SW 1271 (cell line): ENCODE measurements at regions not wholly inside any gene's neighbourhood (a gene's known extent, or its start where the extent isn't known, plus 50 kb on each side); places are given as distances from the start of the nearest gene placed in this dataset.
"Not testable (repeated sequence)": the region's sequence is repeated elsewhere in the genome, so short reads cannot be mapped to it uniquely, and the experiment has no call there.

Source experiments
- DNase-seq, 2 experiments: peaks; one replicate each; lab custom pipeline; 2025; lab: John Stamatoyannopoulos, UW

DNA sequence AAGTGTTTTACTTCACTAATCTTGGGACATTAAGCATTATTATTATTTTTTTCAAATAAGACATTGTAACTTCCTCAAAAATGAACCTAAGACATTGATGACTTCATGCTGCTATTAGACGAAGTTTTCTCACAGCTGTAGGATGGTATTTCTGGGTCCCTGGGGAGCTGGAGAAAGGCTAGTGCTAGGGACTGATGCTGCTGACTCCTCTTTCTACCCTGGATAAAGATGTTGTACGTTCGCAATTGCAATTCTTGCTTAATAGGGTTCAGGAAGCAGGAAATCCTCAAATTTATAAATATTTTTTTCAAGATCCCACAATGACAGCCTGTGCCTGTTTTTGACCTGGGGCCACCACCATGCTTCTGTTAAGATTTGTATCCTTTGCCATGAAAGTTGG lies 526.0 kb downstream of the CCSER2 start:
- no peak for DNase-seq

GRCh38 chr10:84860855-84861254 lies 532.5 kb downstream of the CCSER2 start:
- no peak for DNase-seq

DNA sequence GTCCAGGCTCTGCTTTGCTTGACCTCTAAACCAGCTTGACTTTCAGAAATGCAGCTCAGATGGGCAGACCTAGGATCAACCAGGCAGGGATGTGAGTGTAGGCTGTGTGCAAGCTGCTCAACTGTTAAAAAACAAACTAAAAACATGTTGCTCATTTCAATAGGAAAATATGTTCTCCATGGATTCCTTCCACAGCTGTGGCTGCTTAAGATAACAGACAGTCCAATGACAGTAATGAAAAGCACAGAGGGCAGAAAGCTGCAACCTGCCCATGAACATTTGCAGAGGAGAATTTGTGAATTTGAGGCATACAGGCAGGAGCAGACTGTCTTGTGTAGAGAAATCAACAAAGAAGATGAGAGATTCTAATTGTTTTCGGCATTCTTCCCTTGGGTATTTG lies 534.2 kb downstream of the CCSER2 start:
- DNase-seq: no peak

- no peak for DNase-seq
Observed at GRCh38 chr10:84863675-84864074, 535.3 kb downstream of the CCSER2 start.

- no peak for DNase-seq
Observed at GRCh38 chr10:84876116-84876999, 548.0 kb downstream of the CCSER2 start.

- no peak for DNase-seq
Observed at GRCh38 chr10:84879991-84880390, 551.6 kb downstream of the CCSER2 start.

- not testable (repeated sequence) for DNase-seq
Observed at GRCh38 chr10:84881696-84882095, 553.3 kb downstream of the CCSER2 start.

GRCh38 chr10:84890706-84891105 lies 562.3 kb downstream of the CCSER2 start:
- DNase-seq: no peak

DNA sequence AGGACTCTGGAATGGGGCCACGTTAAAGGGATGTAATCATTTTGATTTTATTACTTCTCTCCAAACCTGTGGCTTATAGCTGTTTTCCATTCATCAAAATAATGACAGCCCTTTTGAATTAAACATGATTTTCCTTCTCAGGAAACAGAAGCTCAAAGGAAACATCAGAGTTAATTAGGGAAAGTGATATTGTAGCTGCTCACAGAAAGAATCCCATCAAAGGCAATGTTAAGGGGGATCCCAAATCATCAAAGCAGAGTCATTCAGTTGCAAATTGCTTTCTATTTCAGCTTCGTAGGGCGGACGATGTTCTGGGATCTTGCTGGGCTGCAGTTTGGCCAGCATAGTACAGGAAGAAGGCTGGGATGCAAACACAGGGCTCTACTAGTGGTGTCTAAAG lies 563.2 kb downstream of the CCSER2 start:
- no peak for DNase-seq

GRCh38 chr10:84895541-84895940 lies 567.2 kb downstream of the CCSER2 start:
- no peak for DNase-seq

- no peak for DNase-seq
Observed at GRCh38 chr10:84896909-84897308, 568.5 kb downstream of the CCSER2 start.

GRCh38 chr10:84899268-84899667 lies 570.9 kb downstream of the CCSER2 start:
- no peak for DNase-seq

- no peak for DNase-seq
Observed at GRCh38 chr10:84900141-84900540, 571.8 kb downstream of the CCSER2 start.

DNA sequence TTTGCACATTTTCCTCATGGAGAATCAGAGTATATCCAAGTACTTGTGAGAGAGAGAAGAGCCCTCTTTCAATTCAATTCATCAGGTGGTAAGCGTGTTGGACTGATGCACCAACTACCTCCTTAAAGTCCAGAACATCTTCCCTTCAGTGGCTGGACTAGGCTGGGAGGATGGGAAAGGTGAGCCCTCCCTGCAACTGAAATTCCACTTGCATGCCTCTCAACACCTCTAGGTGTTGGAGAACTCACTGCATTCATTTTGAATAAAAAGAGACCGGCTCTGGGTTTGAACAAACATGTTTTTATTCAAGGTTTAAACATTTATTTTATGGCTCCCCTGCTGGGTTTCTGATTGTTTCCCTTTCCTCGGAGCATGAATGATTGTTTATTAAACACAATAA lies 573.5 kb downstream of the CCSER2 start:
- DNase-seq: no peak

GRCh38 chr10:84902553-84902952 lies 574.2 kb downstream of the CCSER2 start:
- no peak for DNase-seq

GRCh38 chr10:84903320-84903719 lies 574.9 kb downstream of the CCSER2 start:
- no peak for DNase-seq

DNA sequence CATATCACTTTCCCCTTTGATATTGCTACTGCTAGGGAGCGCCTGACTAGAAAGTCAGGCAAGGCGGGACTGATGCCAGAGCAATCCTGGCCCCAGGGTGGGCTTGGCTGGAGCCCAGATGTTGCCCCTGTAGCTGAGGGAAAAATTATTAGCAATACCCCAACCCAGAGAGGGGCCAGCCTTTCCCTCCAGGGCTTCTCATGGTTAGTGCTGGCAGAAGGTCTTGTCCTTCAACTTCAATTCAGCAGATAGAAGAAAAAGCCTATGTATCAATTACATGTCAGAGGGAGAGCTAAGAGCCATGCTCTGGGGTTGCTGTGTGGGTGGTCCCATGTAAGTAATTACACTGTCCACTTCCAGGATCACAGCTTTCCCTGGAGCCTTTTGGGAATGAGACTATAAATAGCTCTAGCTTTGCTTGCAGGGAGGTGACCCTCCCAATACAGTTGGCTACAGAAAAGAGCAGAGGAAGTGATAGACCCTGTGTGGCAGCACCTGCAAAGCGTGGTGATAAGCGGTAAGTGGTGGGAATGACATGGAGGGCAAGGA lies 579.1 kb downstream of the CCSER2 start:
- DNase-seq: no peak

GRCh38 chr10:84908491-84908890 lies 580.1 kb downstream of the CCSER2 start:
- no peak for DNase-seq

- DNase-seq: no peak
Observed at GRCh38 chr10:84921701-84922100, 593.3 kb downstream of the CCSER2 start.

- DNase-seq: no peak
Observed at GRCh38 chr10:84924131-84924530, 595.7 kb downstream of the CCSER2 start.

GRCh38 chr10:84925495-84925894 lies 597.1 kb downstream of the CCSER2 start:
- DNase-seq: no peak

DNA sequence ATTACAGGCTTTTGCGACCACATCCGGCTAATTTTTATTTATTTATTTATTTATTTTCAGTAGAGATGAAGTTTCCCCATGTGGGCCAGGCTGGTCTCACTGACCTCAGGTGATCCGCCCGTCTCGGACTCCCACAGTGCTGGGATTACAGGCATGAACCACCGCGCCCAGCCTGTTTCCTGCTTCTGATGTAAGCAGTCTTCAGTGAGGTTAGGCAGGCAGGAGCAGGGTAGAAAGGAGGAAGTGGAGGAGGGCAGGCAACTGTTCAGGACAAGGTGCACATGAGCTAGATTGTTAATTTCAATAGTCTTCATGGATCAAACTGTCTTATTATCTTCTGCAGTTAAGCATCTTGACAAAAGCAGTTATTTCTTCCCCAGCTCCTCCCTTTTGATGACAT lies 605.0 kb downstream of the CCSER2 start:
- DNase-seq: no peak

GRCh38 chr10:84935772-84936171 lies 607.4 kb downstream of the CCSER2 start:
- no peak for DNase-seq
